OCI-LY1 (cell line): ENCODE measurements at regions not wholly inside any gene's neighbourhood (a gene's known extent, or its start where the extent isn't known, plus 50 kb on each side); places are given as distances from the start of the nearest gene placed in this dataset.

ENCODE experiments used
- H2AFZ ChIP-seq: fragments of 200-600 bp; sonication (generic), shearing (Covaris generic); 2 replicates; pipeline ENCODE4 v1.6.0; 2014; ENCODE audit warnings: antibody characterized with exemption, mild to moderate bottlenecking, low read length
- H3F3A ChIP-seq: fragments of 200-600 bp; sonication (generic), shearing (Covaris generic); 2 replicates; pipeline ENCODE4 v1.6.0; 2014; ENCODE audit warnings: mild to moderate bottlenecking, antibody characterized with exemption, low read length, moderate library complexity; ENCODE audit not compliant: insufficient read depth
- H3K27ac ChIP-seq: fragments of 200-600 bp; sonication (generic); 2 replicates; pipeline ENCODE4 v1.5.1; 2014; ENCODE audit warnings: low read length, mixed run types, mild to moderate bottlenecking, low read depth; ENCODE audit not compliant: poor library complexity, severe bottlenecking
- H3K27me3 ChIP-seq: fragments of 200-600 bp; sonication (generic); 2 replicates; pipeline ENCODE4 v1.6.0; 2014; ENCODE audit warnings: antibody characterized with exemption, mild to moderate bottlenecking, low read length, moderate library complexity; ENCODE audit not compliant: insufficient read depth
- H3K36me3 ChIP-seq: fragments of 200-600 bp; sonication (generic); 2 replicates; pipeline ENCODE4 v1.6.1; 2014; ENCODE audit warnings: mild to moderate bottlenecking, antibody characterized with exemption, low read length, moderate library complexity, mixed read lengths; ENCODE audit not compliant: insufficient read depth
- H3K4me1 ChIP-seq: fragments of 200-600 bp; sonication (generic); 2 replicates; pipeline ENCODE4 v1.5.1; 2014; ENCODE audit warnings: mild to moderate bottlenecking, low read length, moderate library complexity; ENCODE audit not compliant: insufficient read depth, severe bottlenecking
- H3K4me2 ChIP-seq: fragments of 200-600 bp; sonication (generic), shearing (Covaris generic); 2 replicates; pipeline ENCODE4 v1.6.1; 2014; ENCODE audit warnings: low read length
- H3K4me3 ChIP-seq: fragments of 200-600 bp; sonication (generic); 2 replicates; pipeline ENCODE4 v1.5.1; 2014; ENCODE audit warnings: low read length, low read depth, mild to moderate bottlenecking, mixed read lengths; ENCODE audit not compliant: poor library complexity, severe bottlenecking
- H3K79me2 ChIP-seq: fragments of 200-600 bp; shearing (Covaris generic); 2 replicates; pipeline ENCODE4 v1.6.1; 2016; ENCODE audit warnings: mixed run types, low read length, mixed read lengths; ENCODE audit not compliant: insufficient read depth
- H3K9ac ChIP-seq: fragments of 200-600 bp; sonication (generic), shearing (Covaris generic); 2 replicates; pipeline ENCODE4 v1.6.1; 2014; ENCODE audit warnings: mild to moderate bottlenecking, low read length, mixed read lengths
- H3K9me2 ChIP-seq: fragments of 200-600 bp; sonication (generic), shearing (Covaris generic); 2 replicates; pipeline ENCODE4 v1.6.1; 2014; ENCODE audit warnings: low read depth, mild to moderate bottlenecking, low read length, mixed read lengths
- H3K9me3 ChIP-seq: fragments of 200-600 bp; shearing (Covaris generic); 2 replicates; pipeline ENCODE4 v1.6.1; 2014; ENCODE audit warnings: low read length, mixed read lengths
- H4K20me1 ChIP-seq: fragments of 200-600 bp; sonication (generic), shearing (Covaris generic); 2 replicates; pipeline ENCODE4 v1.6.0; 2016; ENCODE audit warnings: mild to moderate bottlenecking, low read length; ENCODE audit not compliant: insufficient read depth
- EZH2 ChIP-seq: fragments of 200-600 bp; sonication (generic), shearing (Covaris generic); IDR thresholded peaks from 2 replicates; pipeline ENCODE4 v1.8.0; 2017; ENCODE audit warnings: borderline replicate concordance, mixed run types, mild to moderate bottlenecking, antibody characterized with exemption, low read length, moderate library complexity, mixed read lengths
- TF ChIP-seq, protein P1 (sequence below): fragments of 200-600 bp; sonication (generic), shearing (Covaris generic); IDR thresholded peaks from 2 replicates; pipeline ENCODE4 v1.5.1; 2017; ENCODE audit warnings: mild to moderate bottlenecking, antibody characterized with exemption, low read length, moderate library complexity, mixed read lengths

DNA sequence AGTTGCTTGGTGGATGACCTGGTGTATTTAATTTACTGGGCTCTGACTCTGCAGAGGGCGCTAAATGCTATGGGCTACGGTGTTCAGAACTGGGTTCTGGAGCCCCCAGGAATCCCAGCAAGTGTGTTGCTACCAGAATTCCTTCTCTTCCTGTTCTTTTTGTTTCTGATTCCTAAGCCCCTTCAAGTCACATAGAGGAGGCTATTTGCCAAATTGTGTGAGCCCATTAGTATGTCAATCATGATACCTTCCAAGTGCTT, 358.2 kb upstream of the SPRED2 start:
- TF ChIP-seq, protein P1, sequence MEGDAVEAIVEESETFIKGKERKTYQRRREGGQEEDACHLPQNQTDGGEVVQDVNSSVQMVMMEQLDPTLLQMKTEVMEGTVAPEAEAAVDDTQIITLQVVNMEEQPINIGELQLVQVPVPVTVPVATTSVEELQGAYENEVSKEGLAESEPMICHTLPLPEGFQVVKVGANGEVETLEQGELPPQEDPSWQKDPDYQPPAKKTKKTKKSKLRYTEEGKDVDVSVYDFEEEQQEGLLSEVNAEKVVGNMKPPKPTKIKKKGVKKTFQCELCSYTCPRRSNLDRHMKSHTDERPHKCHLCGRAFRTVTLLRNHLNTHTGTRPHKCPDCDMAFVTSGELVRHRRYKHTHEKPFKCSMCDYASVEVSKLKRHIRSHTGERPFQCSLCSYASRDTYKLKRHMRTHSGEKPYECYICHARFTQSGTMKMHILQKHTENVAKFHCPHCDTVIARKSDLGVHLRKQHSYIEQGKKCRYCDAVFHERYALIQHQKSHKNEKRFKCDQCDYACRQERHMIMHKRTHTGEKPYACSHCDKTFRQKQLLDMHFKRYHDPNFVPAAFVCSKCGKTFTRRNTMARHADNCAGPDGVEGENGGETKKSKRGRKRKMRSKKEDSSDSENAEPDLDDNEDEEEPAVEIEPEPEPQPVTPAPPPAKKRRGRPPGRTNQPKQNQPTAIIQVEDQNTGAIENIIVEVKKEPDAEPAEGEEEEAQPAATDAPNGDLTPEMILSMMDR: no peak
- no peak for TF ChIP-seq EZH2
- Histone ChIP-seq H3K9me2 (no peaks in the 10 kb centered on the region), H3K9me3 (no peaks in the 10 kb centered on the region), H3K9ac (no peak overlapping the region), H3K4me3 (no peak overlapping the region), H3F3A (no peaks in the 10 kb centered on the region), H3K27me3 (no peaks in the 10 kb centered on the region), H3K27ac (no peak overlapping the region), H3K36me3 (no peaks in the 10 kb centered on the region), H2AFZ (no peak overlapping the region), H3K4me2 (no peak overlapping the region), H3K79me2 (no peaks in the 10 kb centered on the region), H4K20me1 (no peaks in the 10 kb centered on the region), H3K4me1 (no peaks in the 10 kb centered on the region)

DNA sequence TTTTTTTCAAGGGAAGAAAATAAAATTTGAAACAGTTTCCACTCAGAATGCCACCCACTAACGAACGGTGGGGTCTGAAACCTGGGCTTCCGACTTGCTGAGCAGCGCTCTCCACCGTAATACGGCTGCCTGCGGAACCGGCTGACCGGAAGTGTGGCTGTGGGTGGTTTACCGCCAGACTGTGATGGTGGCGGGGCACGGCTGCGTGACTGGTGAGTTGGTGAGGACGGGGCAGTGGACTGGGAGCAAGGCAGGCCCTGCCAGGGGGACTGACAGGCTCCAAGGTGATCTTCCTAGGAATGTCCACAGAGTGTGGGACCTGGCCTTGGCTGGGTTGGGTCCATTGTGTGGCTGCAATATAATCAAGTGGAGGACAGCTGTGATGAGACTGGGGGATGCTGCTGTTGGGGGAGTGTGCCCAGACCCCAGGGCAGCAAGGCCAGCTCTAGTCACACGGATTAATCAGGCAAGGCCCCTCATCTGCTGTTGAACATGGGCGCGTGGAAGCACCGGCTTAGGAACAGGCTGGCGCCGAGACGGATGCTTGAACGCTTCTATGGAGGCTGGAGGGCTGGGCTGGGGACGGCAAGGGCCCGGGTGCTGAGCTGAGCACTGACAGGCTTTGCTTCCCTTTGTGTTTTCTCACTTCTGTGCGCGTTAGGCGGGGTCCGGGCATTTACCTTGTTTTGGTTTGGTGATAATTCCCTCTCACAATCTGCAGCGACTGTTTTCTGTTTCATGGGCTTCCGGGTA, 357.7 kb upstream of the SPRED2 start:
- Histone ChIP-seq H4K20me1 (no peaks in the 10 kb centered on the region), H3K9me3 (no peaks in the 10 kb centered on the region), H3K27me3 (no peaks in the 10 kb centered on the region), H3F3A (no peaks in the 10 kb centered on the region), H3K27ac (no peak overlapping the region), H3K9ac (no peak overlapping the region), H3K4me2 (no peak overlapping the region), H3K79me2 (no peaks in the 10 kb centered on the region), H2AFZ (no peak overlapping the region), H3K4me1 (no peaks in the 10 kb centered on the region), H3K4me3 (no peak overlapping the region), H3K36me3 (no peaks in the 10 kb centered on the region), H3K9me2 (no peaks in the 10 kb centered on the region)
- TF ChIP-seq EZH2: no peak
- TF ChIP-seq, protein P1: no peak

DNA sequence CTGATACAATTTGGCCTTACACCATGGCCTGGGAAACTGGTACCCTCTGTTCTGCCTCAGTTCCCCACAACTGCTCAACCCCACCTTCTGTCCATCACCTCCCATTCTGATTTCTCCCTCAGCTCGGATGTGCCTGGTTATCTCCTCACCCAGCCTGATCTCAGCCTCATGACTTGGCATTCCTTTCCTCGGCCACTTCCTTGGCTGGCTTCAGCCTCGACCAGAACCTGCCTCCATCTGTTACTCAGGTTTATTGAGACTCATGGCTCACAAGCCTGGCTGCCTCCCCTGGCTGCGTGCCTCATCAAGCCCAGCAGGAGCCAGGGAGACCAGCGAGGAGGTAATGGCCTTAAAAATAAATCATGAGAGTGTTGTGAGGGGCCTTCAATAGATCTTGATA, 356.2 kb upstream of the SPRED2 start:
- Histone ChIP-seq H3K9me3 (no peaks in the 10 kb centered on the region), H3K27ac (no peak overlapping the region), H3K9me2 (no peaks in the 10 kb centered on the region), H4K20me1 (no peaks in the 10 kb centered on the region), H3K9ac (no peak overlapping the region), H3K4me1 (no peaks in the 10 kb centered on the region), H3K79me2 (no peaks in the 10 kb centered on the region), H3F3A (no peaks in the 10 kb centered on the region), H3K4me2 (no peak overlapping the region), H2AFZ (no peak overlapping the region), H3K27me3 (no peaks in the 10 kb centered on the region), H3K4me3 (no peak overlapping the region), H3K36me3 (no peaks in the 10 kb centered on the region)
- no peak for TF ChIP-seq EZH2

DNA sequence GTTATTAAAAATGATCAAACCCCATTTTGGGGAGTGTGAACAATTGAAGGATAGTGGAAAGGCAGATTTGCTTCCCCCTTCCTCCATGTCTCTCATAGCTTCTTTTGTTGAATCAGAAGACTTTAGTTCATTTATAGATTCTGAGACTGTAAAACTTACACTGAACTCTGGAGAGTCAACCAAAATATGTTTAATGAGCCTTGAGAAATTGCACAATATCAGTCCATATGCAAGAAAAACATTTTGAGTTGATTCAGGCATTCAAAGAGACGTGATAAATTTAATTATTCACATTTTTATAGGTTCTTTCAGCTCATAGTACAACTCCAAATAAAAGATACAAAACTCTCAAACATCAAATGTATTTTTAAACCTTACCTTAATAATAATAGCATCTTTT, 354.4 kb upstream of the SPRED2 start:
- Histone ChIP-seq H2AFZ (no peak overlapping the region), H3K27me3 (no peaks in the 10 kb centered on the region), H3K27ac (no peak overlapping the region), H3K36me3 (no peaks in the 10 kb centered on the region), H4K20me1 (no peaks in the 10 kb centered on the region), H3K4me3 (no peak overlapping the region), H3K4me2 (no peak overlapping the region), H3K4me1 (no peaks in the 10 kb centered on the region), H3K9me3 (no peaks in the 10 kb centered on the region), H3K9ac (no peak overlapping the region), H3K79me2 (no peaks in the 10 kb centered on the region), H3K9me2 (no peaks in the 10 kb centered on the region), H3F3A (no peaks in the 10 kb centered on the region)
- no peak for TF ChIP-seq EZH2
- TF ChIP-seq, protein P1: no peak
